Activated naive CD4-positive, alpha-beta T cell treated with anti-CD3 and anti-CD28 coated beads, Interleukin-2, amount 50 U/mL, for 16 hours (primary cell): ENCODE measurements at regions not wholly inside any gene's neighbourhood (a gene's known extent, or its start where the extent isn't known, plus 50 kb on each side); places are given as distances from the start of the nearest gene placed in this dataset.
"Not testable (repeated sequence)": the region's sequence is repeated elsewhere in the genome, so short reads cannot be mapped to it uniquely, and the experiment has no call there.

Source experiments
- DNase-seq: peaks from one replicate; pipeline ENCODE4 v3.0.0-alpha.2; 2020

- DNase-seq: no peak
Measured at GRCh38 chr2:234861841-234862735, 89.7 kb upstream of the SH3BP4 start.

GRCh38 chr2:234859330-234859872 lies 92.4 kb upstream of the SH3BP4 start:
- DNase-seq: not testable (repeated sequence)

- no peak for DNase-seq
Measured at GRCh38 chr2:234858790-234859329, 93.0 kb upstream of the SH3BP4 start.

GRCh38 chr2:234858145-234858544 lies 93.7 kb upstream of the SH3BP4 start:
- DNase-seq: no peak

GRCh38 chr2:234853729-234854128 lies 98.1 kb upstream of the SH3BP4 start:
- no peak for DNase-seq

- no peak for DNase-seq
Measured at GRCh38 chr2:234852941-234853340, 98.9 kb upstream of the SH3BP4 start.

- DNase-seq: no peak
Measured at GRCh38 chr2:234852035-234852434, 99.8 kb upstream of the SH3BP4 start.

- DNase-seq: no peak
Measured at GRCh38 chr2:234851451-234851850, 100.4 kb upstream of the SH3BP4 start.

- no peak for DNase-seq
Measured at GRCh38 chr2:234850818-234851217, 101.0 kb upstream of the SH3BP4 start.

GRCh38 chr2:234849678-234850077 lies 102.1 kb upstream of the SH3BP4 start:
- no peak for DNase-seq

- no peak for DNase-seq
Measured at GRCh38 chr2:234848578-234848977, 103.2 kb upstream of the SH3BP4 start.

GRCh38 chr2:234847639-234848038 lies 104.2 kb upstream of the SH3BP4 start:
- no peak for DNase-seq

GRCh38 chr2:234847364-234847635 lies 104.5 kb upstream of the SH3BP4 start:
- DNase-seq: no peak

GRCh38 chr2:234846599-234847363 lies 105.0 kb upstream of the SH3BP4 start:
- no peak for DNase-seq

- DNase-seq: no peak
Measured at GRCh38 chr2:234845602-234846590, 105.9 kb upstream of the SH3BP4 start.

GRCh38 chr2:234843411-234843810 lies 108.4 kb upstream of the SH3BP4 start:
- no peak for DNase-seq

- DNase-seq: no peak
Measured at GRCh38 chr2:234842753-234843152, 109.1 kb upstream of the SH3BP4 start.

GRCh38 chr2:234841321-234842015 lies 110.3 kb upstream of the SH3BP4 start:
- DNase-seq: no peak

GRCh38 chr2:234840336-234840735 lies 111.5 kb upstream of the SH3BP4 start:
- DNase-seq: no peak

- DNase-seq: no peak
Measured at GRCh38 chr2:234839285-234839684, 112.5 kb upstream of the SH3BP4 start.

GRCh38 chr2:234836271-234836670 lies 115.5 kb upstream of the SH3BP4 start:
- DNase-seq: no peak

GRCh38 chr2:234835738-234836137 lies 116.1 kb upstream of the SH3BP4 start:
- DNase-seq: no peak
